ENCODE measurements at regions not wholly inside any gene's neighbourhood (a gene's known extent, or its start where the extent isn't known, plus 50 kb on each side); places are given as distances from the start of the nearest gene placed in this dataset.

DNA sequence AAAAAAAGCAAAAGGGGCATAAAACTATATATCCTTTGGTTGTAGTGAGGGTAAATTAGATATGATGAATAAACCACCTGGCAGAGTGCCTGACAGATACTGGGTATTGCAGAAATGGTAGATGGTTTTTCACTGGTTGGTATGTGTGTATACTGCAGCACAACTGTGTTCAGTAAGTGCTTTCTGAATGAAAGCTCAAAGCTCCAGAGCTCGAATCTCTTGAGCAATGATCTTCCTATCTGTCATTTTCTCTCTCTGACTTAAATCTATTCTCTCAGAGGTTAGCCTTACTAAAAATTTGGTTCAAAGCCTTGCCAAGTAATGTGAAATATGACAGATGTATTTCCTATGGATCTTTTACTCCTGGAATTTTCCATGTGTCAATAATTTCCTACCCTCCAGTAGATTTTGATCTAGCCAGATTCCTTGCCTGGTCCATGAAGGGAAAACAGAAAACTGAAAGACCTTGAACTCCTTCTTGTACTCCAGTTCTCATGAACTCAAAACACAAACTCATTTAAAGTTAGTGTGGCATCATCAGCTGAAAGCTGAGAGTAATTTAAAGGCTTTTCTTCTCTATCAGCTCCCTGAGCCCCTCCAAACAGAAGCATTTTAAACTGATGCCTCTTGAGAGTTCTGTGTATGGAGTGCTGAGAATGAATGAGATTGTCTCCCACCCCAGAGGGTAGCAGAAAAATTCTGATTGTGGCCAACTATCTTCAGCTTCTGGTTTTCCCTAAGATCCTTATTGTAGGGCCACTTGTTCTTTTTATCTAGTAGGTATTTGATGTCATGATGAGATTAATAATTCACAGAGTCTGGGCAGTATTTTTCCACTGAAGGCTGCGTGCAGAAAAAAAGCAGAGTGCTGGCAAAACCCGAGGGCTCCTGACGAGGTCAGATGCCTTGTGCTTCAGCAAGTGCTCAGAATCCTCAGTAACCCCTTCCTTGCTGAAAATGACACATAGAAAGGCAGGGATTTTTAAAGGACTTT is 363.4 kb upstream of the BOD1L1 start:
- no peak for TF ChIP-seq GATA2 (IDR thresholded peaks at IDR 0.05; ENCODE audit: low read depth, low read length)
- no peak for TF ChIP-seq GATA3 (IDR thresholded peaks at IDR 0.05; ENCODE audit: low read depth, low read length)

All from SH-SY5Y (cell line).